HG03342 (cell line): ENCODE measurements at regions not wholly inside any gene's neighbourhood (a gene's known extent, or its start where the extent isn't known, plus 50 kb on each side); places are given as distances from the start of the nearest gene placed in this dataset.

Experiments used
- ATAC-seq: cut with Tn5 transposase; IDR thresholded peaks from one replicate; pipeline ENCODE4 v1.9.1; 2021; ENCODE audit warnings: mild to moderate bottlenecking, moderate library complexity; ENCODE audit not compliant: unreplicated experiment

DNA sequence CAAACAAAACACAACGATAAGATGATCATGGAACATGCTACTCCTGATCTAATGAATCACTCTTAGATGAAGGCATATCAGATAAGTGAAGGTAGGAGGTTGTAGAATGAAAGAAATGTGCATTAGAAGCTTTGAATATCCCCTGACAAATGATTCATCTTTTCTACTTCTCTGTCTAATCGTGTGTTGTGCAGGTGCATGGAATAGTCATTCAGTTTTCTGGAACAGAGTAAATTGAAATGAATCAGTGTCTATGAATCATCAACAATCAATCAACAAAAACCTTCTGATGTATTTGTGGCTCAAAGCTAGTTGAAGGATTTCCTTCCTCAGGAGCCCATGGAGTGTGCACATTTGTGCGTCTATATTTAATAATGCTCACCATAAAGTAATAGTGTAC lies 1290.4 kb upstream of the PCDH20 start:
- ATAC-seq: no peak

GRCh38 chr13:62704875-62705274 lies 1289.2 kb upstream of the PCDH20 start:
- no peak for ATAC-seq

- no peak for ATAC-seq
Observed at GRCh38 chr13:62702502-62702901, 1286.9 kb upstream of the PCDH20 start.

DNA sequence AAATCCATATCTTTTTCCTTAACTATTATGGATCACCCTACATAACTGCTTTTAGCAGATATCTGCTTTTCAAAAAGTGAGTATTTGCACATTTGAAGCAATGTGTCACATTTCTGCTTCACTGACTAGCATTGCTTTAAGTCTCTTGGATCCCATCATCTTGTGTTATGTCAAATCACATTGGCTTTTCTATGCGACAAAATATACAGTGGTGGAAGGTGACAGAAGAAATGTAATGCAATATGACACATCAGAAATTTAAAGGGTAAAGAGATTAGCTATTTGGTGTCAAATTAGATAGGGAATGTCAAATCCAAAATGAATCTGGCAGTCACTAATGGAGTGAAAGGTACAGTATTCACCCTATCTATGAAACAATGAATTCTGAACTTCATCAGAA lies 1282.1 kb upstream of the PCDH20 start:
- ATAC-seq: no peak

DNA sequence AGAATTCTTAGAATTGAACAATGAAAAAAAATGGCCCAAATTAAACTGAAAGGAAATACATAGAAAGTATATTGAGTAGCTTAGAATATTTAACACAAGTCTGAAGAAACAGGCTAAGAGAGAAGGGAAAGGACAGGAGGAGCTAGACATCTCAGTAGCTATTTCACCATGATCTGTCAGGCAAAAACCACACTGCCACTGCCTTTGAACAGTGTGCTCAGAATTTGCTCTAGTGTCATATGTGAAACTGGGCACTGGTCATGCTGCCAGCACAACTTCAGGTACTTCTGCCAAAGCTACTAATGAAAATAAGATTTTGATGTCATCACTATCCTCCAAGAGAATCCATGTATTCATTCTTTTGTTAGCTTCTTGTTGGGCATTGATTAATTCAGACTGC lies 1280.8 kb upstream of the PCDH20 start:
- ATAC-seq: no peak

- ATAC-seq: no peak
Observed at GRCh38 chr13:62687732-62688131, 1272.1 kb upstream of the PCDH20 start.

- no peak for ATAC-seq
Observed at GRCh38 chr13:62684359-62684758, 1268.7 kb upstream of the PCDH20 start.

- ATAC-seq: no peak
Observed at GRCh38 chr13:62682788-62683187, 1267.1 kb upstream of the PCDH20 start.

DNA sequence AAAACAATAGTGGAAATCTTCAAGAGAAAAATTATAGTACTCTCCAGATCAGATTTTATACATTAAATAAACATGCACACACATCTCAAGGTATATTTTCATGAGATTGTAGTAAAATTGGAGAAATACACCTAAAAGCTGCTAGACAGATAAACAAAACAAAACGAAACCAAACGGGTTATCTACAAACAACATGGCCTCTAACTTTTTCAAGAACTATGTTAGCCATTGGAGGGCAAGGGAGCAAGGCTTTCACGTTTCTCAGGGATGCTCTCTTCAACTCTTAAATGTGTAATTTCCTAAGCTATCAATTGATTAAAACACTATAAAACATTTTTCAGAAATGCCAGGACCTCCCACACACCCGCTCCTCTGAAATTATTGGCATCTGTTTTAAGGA lies 1262.4 kb upstream of the PCDH20 start:
- no peak for ATAC-seq

GRCh38 chr13:62663767-62664166 lies 1248.1 kb upstream of the PCDH20 start:
- ATAC-seq: no peak

GRCh38 chr13:62659365-62659764 lies 1243.7 kb upstream of the PCDH20 start:
- no peak for ATAC-seq

GRCh38 chr13:62653371-62653770 lies 1237.7 kb upstream of the PCDH20 start:
- ATAC-seq: no peak

DNA sequence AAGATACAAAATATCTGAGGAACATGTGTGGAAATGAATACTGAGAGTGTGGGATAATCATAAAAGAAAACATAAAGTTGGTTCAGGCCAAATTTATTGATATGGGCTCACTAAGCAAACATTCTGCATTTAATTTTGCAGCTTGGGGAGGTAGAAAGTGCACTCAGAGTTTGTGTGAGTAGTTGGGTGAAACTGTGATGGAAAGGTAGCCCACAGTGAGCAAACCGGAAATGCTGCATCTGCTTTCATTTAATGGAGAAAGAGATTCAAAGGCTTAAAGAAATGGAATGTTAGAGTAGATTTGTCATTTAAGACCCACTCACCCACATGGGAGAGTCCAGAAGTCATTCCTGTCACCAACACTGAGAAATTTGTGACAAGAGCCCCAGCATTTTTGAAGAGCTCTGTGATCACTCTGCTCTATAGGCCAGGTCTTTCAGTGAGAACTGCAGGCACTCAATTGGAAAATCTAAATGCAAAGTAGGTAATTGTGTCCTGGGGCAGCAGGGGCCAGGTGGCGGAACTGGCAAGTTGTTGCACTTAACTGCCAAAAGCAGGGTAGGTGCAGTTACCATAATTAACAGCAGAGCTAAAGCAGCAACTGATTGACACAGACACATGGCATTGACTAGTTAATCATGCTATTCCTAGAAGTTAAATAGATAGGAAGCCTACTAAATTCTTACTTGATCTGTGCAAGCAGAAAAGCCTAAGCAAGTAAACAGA lies 1228.3 kb upstream of the PCDH20 start:
- ATAC-seq: peak; percentile 64

GRCh38 chr13:62643007-62643483 lies 1227.4 kb upstream of the PCDH20 start:
- no peak for ATAC-seq

GRCh38 chr13:62635161-62635560 lies 1219.5 kb upstream of the PCDH20 start:
- ATAC-seq: no peak

- no peak for ATAC-seq
Observed at GRCh38 chr13:62633448-62633847, 1217.8 kb upstream of the PCDH20 start.

- no peak for ATAC-seq
Observed at GRCh38 chr13:62631619-62632018, 1216.0 kb upstream of the PCDH20 start.

- no peak for ATAC-seq
Observed at GRCh38 chr13:62631124-62631523, 1215.5 kb upstream of the PCDH20 start.

- ATAC-seq: no peak
Observed at GRCh38 chr13:62629618-62630017, 1214.0 kb upstream of the PCDH20 start.

DNA sequence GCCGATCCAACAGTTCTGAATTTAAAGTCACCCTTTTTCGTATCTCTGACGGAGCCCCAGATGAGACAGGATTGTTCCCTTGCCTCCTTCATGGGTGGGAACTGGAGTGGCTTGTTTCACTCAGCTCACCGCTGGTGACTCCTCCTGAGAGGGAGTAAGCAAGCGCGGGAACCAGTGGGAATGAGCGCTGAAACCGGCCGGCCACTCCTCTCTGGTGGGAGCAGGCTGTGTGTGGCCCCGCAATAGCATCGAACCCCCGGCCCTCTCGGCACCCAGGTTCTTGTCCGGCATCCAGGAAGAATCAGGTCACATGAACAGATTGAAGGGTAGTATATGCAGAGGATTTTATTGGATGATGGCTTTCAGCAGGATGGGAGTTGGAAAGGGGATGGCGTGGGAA lies 1211.6 kb upstream of the PCDH20 start:
- no peak for ATAC-seq

GRCh38 chr13:62626771-62627170 lies 1211.1 kb upstream of the PCDH20 start:
- ATAC-seq: no peak

GRCh38 chr13:62625214-62625881 lies 1209.7 kb upstream of the PCDH20 start:
- no peak for ATAC-seq

GRCh38 chr13:62613819-62614218 lies 1198.2 kb upstream of the PCDH20 start:
- ATAC-seq: no peak
